Type B pancreatic cell (in vitro differentiated cells): ENCODE measurements at regions not wholly inside any gene's neighbourhood (a gene's known extent, or its start where the extent isn't known, plus 50 kb on each side); places are given as distances from the start of the nearest gene placed in this dataset.

Source experiments
- DNase-seq: peaks from one replicate; pipeline ENCODE4 v3.0.0; 2021; ENCODE audit warnings: mixed read lengths; ENCODE audit not compliant: unreplicated experiment; ENCODE audit errors: extremely low spot score
- H3K27ac Mint-ChIP-seq: 2 replicates; pipeline ENCODE4 v1.8.0; 2021; ENCODE audit warnings: mild to moderate bottlenecking, mixed read lengths
- H3K27me3 Mint-ChIP-seq: 2 replicates; pipeline ENCODE4 v1.8.0; 2021; ENCODE audit warnings: mixed read lengths
- H3K36me3 Mint-ChIP-seq: 2 replicates; pipeline ENCODE4 v1.8.0; 2021; ENCODE audit warnings: mixed read lengths
- H3K4me1 Mint-ChIP-seq: one replicate; pipeline ENCODE4 v1.8.0; 2021; ENCODE audit warnings: mixed read lengths; ENCODE audit not compliant: unreplicated experiment
- H3K4me3 Mint-ChIP-seq: 2 replicates; pipeline ENCODE4 v1.8.0; 2021; ENCODE audit warnings: mild to moderate bottlenecking, mixed read lengths
- H3K9me3 Mint-ChIP-seq: 2 replicates; pipeline ENCODE4 v1.8.0; 2021; ENCODE audit warnings: mixed read lengths
- TF ChIP-seq, protein P1 (sequence below): fragments of 200-600 bp; sonication (generic); conservative IDR thresholded peaks from 2 replicates; pipeline ENCODE4 v1.5.0; 2021; ENCODE audit warnings: antibody characterized with exemption, mild to moderate bottlenecking

DNA sequence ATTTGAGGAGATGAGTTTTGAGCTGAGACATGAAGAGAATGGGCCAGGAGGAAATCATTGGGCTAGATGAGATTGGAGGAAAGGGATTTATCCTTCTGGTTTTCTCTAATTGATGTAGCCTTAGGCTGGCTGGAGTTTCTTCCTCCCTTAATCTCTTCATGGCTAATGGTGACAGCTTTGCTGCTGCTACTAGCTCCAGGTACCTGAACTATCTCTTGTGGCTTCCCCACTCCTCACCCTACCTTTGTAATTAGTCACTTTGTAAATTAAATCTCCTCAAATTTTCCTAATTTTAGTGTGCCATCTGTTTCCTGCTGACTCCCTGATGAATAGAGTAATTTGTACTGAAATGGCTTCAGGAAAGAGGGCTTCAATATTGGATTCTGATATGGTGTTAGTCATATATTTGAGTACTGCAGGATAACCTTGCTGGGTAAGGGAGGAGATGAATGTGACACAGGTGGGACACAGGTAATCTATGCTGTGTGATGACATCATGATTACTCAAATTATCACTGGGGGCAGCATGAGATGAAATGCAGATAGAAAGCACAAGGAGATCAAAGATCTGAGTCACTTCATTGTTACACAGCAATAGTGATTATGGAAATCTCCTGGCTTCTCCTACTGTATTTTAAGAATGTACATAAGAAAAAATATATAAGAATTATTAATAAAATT is 1134.1 kb upstream of the DDX18 start:
- Mint-ChIP-seq H3K27me3 (no peaks in the 10 kb centered on the region), H3K36me3 (no peaks in the 10 kb centered on the region), H3K27ac (no peak overlapping the region), H3K4me3 (no peak overlapping the region), H3K4me1 (no peaks in the 10 kb centered on the region), H3K9me3 (no peaks in the 10 kb centered on the region)
- no peak for DNase-seq
- TF ChIP-seq, protein P1, sequence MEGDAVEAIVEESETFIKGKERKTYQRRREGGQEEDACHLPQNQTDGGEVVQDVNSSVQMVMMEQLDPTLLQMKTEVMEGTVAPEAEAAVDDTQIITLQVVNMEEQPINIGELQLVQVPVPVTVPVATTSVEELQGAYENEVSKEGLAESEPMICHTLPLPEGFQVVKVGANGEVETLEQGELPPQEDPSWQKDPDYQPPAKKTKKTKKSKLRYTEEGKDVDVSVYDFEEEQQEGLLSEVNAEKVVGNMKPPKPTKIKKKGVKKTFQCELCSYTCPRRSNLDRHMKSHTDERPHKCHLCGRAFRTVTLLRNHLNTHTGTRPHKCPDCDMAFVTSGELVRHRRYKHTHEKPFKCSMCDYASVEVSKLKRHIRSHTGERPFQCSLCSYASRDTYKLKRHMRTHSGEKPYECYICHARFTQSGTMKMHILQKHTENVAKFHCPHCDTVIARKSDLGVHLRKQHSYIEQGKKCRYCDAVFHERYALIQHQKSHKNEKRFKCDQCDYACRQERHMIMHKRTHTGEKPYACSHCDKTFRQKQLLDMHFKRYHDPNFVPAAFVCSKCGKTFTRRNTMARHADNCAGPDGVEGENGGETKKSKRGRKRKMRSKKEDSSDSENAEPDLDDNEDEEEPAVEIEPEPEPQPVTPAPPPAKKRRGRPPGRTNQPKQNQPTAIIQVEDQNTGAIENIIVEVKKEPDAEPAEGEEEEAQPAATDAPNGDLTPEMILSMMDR: no peak

- Mint-ChIP-seq H3K36me3 (no peaks in the 10 kb centered on the region), H3K27ac (no peak overlapping the region), H3K4me3 (no peak overlapping the region), H3K4me1 (no peaks in the 10 kb centered on the region), H3K27me3 (no peaks in the 10 kb centered on the region), H3K9me3 (peaks cover 4% of the 10 kb centered on the region)
- TF ChIP-seq, protein P1: no peak
- DNase-seq: no peak
Observed at GRCh38 chr2:116687371-116687770, 1127.1 kb upstream of the DDX18 start.

GRCh38 chr2:116692988-116693387 is 1121.5 kb upstream of the DDX18 start:
- no peaks in the 10 kb centered on the region for H3K27me3 Mint-ChIP-seq
- H3K4me3 Mint-ChIP-seq: no peak overlapping the region
- H3K9me3 Mint-ChIP-seq: peaks cover under 1% of the 10 kb centered on the region
- no peak for DNase-seq
- H3K27ac Mint-ChIP-seq: no peak overlapping the region
- TF ChIP-seq, protein P1: no peak
- no peaks in the 10 kb centered on the region for H3K4me1 Mint-ChIP-seq
- no peaks in the 10 kb centered on the region for H3K36me3 Mint-ChIP-seq

DNA sequence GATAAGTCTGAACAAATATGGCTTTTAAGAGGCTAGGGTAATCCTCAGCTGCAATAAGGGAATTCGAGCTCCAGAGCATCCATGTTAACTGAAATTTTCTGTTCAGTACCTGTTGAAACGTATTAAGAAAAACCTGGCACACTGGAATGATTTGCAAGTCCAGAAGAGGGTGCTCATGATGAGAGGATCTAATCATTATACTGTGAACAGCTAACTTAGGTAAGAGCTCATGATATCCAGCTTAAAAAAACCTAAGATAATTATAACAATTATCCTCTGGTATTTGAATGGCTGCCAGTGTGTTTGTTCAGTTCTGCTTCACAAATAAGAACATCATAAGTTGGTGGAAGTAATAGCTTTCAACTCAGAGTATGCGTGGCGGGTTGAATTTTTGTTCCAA is 1118.3 kb upstream of the DDX18 start:
- H3K4me3 Mint-ChIP-seq: no peak overlapping the region
- H3K9me3 Mint-ChIP-seq: no peaks in the 10 kb centered on the region

GRCh38 chr2:116696903-116697302 is 1117.6 kb upstream of the DDX18 start:
- Mint-ChIP-seq H3K36me3 (no peaks in the 10 kb centered on the region), H3K27ac (no peak overlapping the region), H3K27me3 (no peaks in the 10 kb centered on the region), H3K4me1 (no peaks in the 10 kb centered on the region), H3K9me3 (no peaks in the 10 kb centered on the region), H3K4me3 (no peak overlapping the region)
- no peak for DNase-seq
- TF ChIP-seq, protein P1: no peak

More for the DNA sequence above, 1118.3 kb upstream of the DDX18 start:
- TF ChIP-seq, protein P1: no peak
- H3K27ac Mint-ChIP-seq: no peak overlapping the region
- no peaks in the 10 kb centered on the region for H3K4me1 Mint-ChIP-seq
- no peaks in the 10 kb centered on the region for H3K36me3 Mint-ChIP-seq
- no peak for DNase-seq
- no peaks in the 10 kb centered on the region for H3K27me3 Mint-ChIP-seq
